ENCODE measurements at regions not wholly inside any gene's neighbourhood (a gene's known extent, or its start where the extent isn't known, plus 50 kb on each side); places are given as distances from the start of the nearest gene placed in this dataset.

GRCh38 chr2:21820271-21820670 lies 696.5 kb downstream of the TDRD15 start:
- WGBS (ENCODE audit: low lambda C conversion rate): 36% methylated on average over 1 of the region's 1 CpG
- Histone ChIP-seq H3K9ac (ENCODE audit: insufficient read depth, low read depth, low read length) (no peak overlapping the region), H2AFZ (ENCODE audit: low read length) (no peak overlapping the region), H4K20me1 (ENCODE audit: insufficient read depth, low read length) (no peaks in the 10 kb centered on the region), H3K4me1 (ENCODE audit: insufficient read depth, low read length) (no peaks in the 10 kb centered on the region), H3K79me2 (ENCODE audit: insufficient read depth, low read length) (no peaks in the 10 kb centered on the region), H3K27ac (ENCODE audit: extremely low read length, insufficient read depth, low read length) (no peak overlapping the region), H3K4me2 (ENCODE audit: low read depth, low read length) (no peak overlapping the region), H3K4me3 (replicated peaks in 1 of 3; ENCODE audit: insufficient read depth in 1 of 3, low read depth in 2 of 3, low read length in 3 of 3) (no peak overlapping the region), H3K9me3 (ENCODE audit: low read length) (no peaks in the 10 kb centered on the region), H3K27me3 (ENCODE audit: control insufficient read depth in 1 of 2, insufficient read depth in 2 of 2, low read length in 2 of 2) (no peaks in the 10 kb centered on the region), H3K36me3 (replicated peaks in 1 of 2; ENCODE audit: control insufficient read depth in 1 of 2, insufficient read depth in 2 of 2, low read length in 2 of 2) (no peaks in the 10 kb centered on the region)
- ATAC-seq (no peak), FAIRE-seq (no peak), DNase-seq (ENCODE audit: low spot score) (no peak)
- intact Hi-C loops (cut with micrococcal nuclease; ENCODE audit: unreplicated experiment): no loop called here
- in situ Hi-C loops (cut with HindIII; ENCODE audit: extremely low pct_ligation_motif_present, low pct_unique_long_range_greater_than_20kb): no loop called here
- no peak for TF ChIP-seq GZF1 (CRISPR knock-in tag; IDR thresholded peaks at IDR 0.05)
- no peak for TF ChIP-seq POLR2AphosphoS2 (IDR thresholded peaks at IDR 0.05; ENCODE audit: low read depth, low read length)
- TF ChIP-seq FOXM1 (CRISPR knock-in tag; IDR thresholded peaks at IDR 0.05): no peak
- TF ChIP-seq TCF7 (IDR thresholded peaks at IDR 0.05; ENCODE audit: low read depth): no peak
- no peak for TF ChIP-seq GATA4 (IDR thresholded peaks at IDR 0.05; ENCODE audit: borderline replicate concordance, low read depth)
- no peak for TF ChIP-seq ZNF570 (CRISPR knock-in tag; IDR thresholded peaks at IDR 0.05; ENCODE audit: borderline replicate concordance)
- TF ChIP-seq ZNF678 (CRISPR knock-in tag; IDR thresholded peaks at IDR 0.05): no peak
- no peak for TF ChIP-seq ZNF337 (CRISPR knock-in tag; IDR thresholded peaks at IDR 0.05; ENCODE audit: borderline replicate concordance, low read depth)
- no peak for TF ChIP-seq ZNF891 (CRISPR knock-in tag; IDR thresholded peaks at IDR 0.05)
- TF ChIP-seq SAFB2 (CRISPR knock-in tag; IDR thresholded peaks at IDR 0.05; ENCODE audit: borderline replicate concordance, low read depth): no peak
- TF ChIP-seq AGO2 (optimal IDR thresholded peaks at IDR 0.05; ENCODE audit: low read depth, low read length): no peak
- TF ChIP-seq ZBTB46 (CRISPR knock-in tag; IDR thresholded peaks at IDR 0.05; ENCODE audit: borderline replicate concordance): no peak
- POLR2A ChIA-PET: no interaction called here
- CTCF ChIA-PET (ENCODE audit: low intra/inter-chr PET ratio, low total read pairs): no interaction called here
- no TSS peak for BruUV-seq (replicated peaks)

Measured in HepG2 (cell line).